ENCODE measurements at regions not wholly inside any gene's neighbourhood (a gene's known extent, or its start where the extent isn't known, plus 50 kb on each side); places are given as distances from the start of the nearest gene placed in this dataset.

DNA sequence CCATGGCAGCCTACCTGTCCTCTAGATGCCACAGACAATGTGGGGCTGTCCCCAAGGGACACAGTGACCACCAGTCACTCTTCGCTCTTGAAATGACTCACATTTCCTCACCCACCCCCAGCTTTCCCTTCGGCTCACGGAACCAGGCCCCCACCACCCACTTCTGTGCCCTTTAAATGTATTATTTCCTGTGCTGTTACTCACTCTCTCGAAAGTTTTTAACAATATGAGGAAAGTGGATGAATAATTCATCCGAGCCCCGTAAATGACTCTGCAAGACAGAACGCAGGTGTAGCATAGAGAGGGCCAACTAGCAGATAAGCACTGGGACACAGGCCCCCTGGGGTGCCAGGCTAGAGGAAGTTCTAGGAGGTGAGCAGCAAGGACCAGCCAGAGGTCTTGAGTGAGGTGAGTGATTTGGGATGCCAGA, 179.5 kb upstream of the TBL1X start:
- TF ChIP-seq, protein P1, sequence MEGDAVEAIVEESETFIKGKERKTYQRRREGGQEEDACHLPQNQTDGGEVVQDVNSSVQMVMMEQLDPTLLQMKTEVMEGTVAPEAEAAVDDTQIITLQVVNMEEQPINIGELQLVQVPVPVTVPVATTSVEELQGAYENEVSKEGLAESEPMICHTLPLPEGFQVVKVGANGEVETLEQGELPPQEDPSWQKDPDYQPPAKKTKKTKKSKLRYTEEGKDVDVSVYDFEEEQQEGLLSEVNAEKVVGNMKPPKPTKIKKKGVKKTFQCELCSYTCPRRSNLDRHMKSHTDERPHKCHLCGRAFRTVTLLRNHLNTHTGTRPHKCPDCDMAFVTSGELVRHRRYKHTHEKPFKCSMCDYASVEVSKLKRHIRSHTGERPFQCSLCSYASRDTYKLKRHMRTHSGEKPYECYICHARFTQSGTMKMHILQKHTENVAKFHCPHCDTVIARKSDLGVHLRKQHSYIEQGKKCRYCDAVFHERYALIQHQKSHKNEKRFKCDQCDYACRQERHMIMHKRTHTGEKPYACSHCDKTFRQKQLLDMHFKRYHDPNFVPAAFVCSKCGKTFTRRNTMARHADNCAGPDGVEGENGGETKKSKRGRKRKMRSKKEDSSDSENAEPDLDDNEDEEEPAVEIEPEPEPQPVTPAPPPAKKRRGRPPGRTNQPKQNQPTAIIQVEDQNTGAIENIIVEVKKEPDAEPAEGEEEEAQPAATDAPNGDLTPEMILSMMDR (IDR thresholded peaks at IDR 0.05), result no peak

DNA sequence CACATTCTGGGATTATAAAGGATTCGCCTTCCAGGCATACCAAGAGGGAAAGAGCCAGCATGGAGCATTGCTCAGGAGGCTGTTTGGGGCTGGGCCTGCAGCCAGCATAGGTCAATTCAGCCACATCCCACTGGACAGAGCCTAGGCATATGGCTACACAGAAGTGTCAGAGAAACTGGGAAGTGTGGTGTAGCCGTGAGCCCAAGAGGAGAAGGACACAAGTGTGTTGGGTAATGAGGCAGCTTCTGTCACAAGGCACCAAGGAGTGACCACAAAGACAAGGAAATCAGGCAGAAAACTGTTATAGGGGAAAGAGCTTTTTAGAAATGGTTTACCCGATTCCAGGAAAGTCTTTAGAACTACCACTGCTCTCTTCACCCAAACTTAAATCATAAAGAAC, 178.6 kb upstream of the TBL1X start:
- TF ChIP-seq, protein P1 (IDR thresholded peaks at IDR 0.05), result no peak

DNA sequence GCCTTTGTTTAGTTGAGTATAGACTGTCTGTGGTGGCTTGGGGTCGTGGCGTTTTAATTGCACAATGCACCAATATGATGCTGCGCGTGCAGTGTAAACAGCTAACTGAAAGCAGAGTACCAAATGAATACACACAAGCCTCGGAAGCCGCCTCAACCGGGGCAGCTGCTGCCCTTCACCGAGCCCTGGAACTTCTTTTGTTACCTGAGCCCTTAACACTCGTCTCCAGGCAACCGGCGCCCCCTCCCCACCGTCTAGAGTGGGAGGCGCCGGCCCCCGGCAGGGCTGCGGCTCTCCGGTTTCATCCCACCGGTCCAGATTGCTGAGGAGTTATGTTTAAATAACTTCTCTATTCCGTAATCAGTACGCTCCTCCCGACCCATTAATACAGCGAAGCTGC, 173.2 kb upstream of the TBL1X start:
- TF ChIP-seq, protein P1 (IDR thresholded peaks at IDR 0.05), result no peak

DNA sequence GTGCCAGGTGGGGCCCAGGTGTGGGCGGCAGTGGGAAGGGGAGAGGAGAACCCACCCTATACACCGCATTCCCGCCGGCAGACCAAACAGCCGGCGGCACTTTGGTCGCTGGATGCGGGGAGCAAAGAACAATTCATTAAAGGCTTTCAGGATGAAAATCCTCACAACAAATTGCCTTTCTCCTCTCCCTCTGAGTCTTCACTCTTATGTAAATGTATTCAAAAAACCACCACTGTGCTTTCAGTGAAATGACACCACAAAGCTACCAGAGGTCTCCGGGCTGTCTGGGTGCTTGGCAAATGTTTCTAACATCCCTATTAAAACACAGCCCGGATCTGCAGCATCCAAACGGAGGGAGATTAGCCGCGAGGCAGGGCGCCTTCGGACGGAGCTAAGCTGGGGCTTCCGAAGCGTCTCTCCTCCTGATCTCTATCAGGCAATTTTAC, 171.8 kb upstream of the TBL1X start:
- TF ChIP-seq, protein P1 (IDR thresholded peaks at IDR 0.05), result no peak

DNA sequence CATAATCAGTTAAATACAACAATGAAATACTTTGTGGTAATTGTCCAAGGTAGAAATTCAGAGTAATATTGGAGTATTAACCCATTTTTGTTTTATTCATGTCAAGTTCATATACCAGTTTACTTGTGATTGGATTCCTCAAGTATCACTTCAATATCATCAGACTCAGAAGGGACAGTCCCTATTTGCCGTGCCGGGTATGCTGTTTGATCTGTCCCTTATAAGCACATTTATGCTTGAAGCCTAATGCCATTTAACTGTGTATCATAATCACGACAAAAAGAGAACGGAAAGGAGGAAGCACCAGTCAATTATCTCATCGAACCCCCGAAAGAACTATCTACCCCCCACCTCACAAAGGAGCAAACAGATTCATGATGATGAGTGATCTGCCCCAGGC, 171.0 kb upstream of the TBL1X start:
- TF ChIP-seq, protein P1 (IDR thresholded peaks at IDR 0.05), result no peak

GRCh38 chrX:9295551-9295950, 169.3 kb upstream of the TBL1X start:
- TF ChIP-seq, protein P1 (IDR thresholded peaks at IDR 0.05), result no peak

DNA sequence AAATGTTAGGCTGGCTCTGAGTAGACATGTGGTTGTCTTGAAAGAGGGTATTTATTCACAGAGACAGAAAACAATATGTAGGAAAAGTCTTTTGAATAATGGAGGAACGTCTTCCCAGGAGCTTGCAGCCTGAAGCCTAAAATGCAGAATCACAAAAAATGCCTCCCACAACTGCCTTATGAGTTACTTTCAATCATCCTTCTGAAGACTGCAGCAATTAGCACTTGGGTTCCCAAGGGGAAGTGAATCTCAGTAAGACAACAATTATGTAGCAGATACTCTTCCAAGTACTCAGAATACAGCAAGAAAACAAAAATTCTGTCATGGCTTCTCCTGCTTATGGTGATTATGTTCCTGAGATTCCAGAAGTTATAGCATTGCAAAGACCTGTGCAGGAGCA, 166.6 kb upstream of the TBL1X start:
- TF ChIP-seq, protein P1 (IDR thresholded peaks at IDR 0.05), result no peak

DNA sequence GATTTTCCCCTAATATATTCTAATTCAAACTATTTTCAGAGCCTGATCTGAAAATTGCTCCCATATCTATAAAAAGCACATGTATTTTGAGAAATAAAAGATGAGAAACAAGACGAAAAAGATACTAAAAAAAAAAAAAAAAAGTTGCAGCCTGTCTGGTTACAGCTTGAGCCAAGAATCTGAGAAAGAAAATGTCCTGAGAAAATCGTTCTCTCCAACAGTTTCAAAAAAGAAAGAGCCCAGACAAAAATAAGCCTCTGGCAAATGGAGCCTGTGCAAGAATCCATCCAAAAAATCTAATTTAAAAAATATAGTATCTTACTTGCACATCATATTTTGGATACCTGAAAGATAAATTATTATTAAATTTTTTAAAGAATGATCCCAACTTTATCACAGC, 163.0 kb upstream of the TBL1X start:
- TF ChIP-seq, protein P1 (IDR thresholded peaks at IDR 0.05), result no peak

All from LNCAP (cell line).